ENCODE measurements at regions not wholly inside any gene's neighbourhood (a gene's known extent, or its start where the extent isn't known, plus 50 kb on each side); places are given as distances from the start of the nearest gene placed in this dataset.

DNA sequence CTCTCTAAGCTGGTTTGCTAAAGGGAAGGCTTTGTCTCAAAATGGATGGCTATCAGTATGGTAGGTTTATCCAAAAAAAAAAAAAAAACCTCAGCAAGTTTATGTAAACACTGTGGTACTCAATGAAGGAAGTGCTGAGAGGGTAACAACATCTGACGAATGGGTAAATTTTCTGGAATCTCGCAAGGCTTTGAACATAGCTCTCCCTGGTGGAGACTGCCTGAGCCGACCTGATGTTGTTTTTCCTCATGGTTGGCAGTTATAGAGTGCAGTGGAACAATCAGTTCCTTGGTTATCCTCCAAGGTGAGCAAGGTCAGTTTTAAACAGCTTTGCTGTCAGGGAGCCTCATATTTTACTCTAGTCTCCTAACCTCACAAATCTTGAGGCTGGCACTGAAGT, 94.6 kb downstream of the ZPLD1 start:
- Mint-ChIP-seq H3K9me3 (ENCODE audit: unreplicated experiment) (no peaks in the 10 kb centered on the region), H3K27me3 (ENCODE audit: insufficient read depth, unreplicated experiment) (no peaks in the 10 kb centered on the region), H3K27ac (ENCODE audit: low read depth, unreplicated experiment) (no peak overlapping the region), H3K4me1 (ENCODE audit: insufficient read depth, unreplicated experiment) (peaks cover 13% of the 10 kb centered on the region), H3K36me3 (ENCODE audit: insufficient read depth, unreplicated experiment) (no peaks in the 10 kb centered on the region), H3K4me3 (ENCODE audit: unreplicated experiment) (no peak overlapping the region)
- ChIA-PET POLR2A (interaction anchor here (1.5 kb wide), 1 partner anchor 300 kb away, joined by 7 read pairs; no protein-coding TSS in a partner anchor), CTCF (interaction anchor here (0.6 to 19.7 kb wide), 20 partner anchors 12 to 727 kb away, joined by 3 to 672 read pairs (median 4); no protein-coding TSS in a partner anchor)
- no TSS peak for BruUV-seq (replicated peaks)
- TF ChIP-seq, protein P1, sequence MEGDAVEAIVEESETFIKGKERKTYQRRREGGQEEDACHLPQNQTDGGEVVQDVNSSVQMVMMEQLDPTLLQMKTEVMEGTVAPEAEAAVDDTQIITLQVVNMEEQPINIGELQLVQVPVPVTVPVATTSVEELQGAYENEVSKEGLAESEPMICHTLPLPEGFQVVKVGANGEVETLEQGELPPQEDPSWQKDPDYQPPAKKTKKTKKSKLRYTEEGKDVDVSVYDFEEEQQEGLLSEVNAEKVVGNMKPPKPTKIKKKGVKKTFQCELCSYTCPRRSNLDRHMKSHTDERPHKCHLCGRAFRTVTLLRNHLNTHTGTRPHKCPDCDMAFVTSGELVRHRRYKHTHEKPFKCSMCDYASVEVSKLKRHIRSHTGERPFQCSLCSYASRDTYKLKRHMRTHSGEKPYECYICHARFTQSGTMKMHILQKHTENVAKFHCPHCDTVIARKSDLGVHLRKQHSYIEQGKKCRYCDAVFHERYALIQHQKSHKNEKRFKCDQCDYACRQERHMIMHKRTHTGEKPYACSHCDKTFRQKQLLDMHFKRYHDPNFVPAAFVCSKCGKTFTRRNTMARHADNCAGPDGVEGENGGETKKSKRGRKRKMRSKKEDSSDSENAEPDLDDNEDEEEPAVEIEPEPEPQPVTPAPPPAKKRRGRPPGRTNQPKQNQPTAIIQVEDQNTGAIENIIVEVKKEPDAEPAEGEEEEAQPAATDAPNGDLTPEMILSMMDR (IDR thresholded peaks at IDR 0.05; ENCODE audit: unreplicated experiment), result peak; percentile 25
- DNase-seq (ENCODE audit: unreplicated experiment), result peak; percentile 54
- intact Hi-C loops (cut with micrococcal nuclease), result loop anchor here (1.0 kb wide), 2 partner anchors 294 to 300 kb away; no protein-coding TSS in a partner anchor

DNA sequence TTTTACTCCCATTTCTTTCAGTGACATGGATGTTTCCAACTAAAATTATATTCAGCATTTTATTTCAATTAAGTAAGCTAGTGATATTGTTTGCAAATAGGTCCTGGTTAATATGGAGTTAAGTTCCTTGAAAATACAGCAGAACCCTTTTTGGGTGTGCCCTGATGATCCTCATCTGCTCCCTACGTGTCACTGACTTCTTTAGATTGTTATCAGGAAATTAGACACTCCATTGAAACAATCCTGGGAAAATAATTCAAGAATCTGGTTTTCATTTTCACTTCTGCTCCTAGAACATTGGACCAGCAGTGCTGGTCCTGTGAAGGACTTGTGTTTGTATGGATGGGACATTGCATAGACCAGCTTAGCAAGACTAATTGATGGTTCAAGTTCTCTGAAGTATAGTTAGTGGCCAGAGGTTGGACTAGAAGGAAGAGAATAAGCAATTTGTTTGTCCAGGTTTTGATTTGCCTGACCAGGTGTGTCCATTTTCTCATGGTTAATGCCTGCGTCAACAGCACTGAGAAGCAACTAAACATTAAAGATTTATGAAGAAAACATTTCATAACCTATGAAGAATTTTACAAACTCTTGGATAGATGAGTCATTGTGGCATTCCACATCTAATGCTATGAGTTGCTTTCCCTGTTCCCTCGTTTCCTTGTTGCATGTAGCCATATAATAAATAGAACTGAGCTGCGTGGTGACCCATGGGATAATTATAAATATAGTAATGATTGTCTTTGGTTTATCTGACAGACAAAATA, 95.8 kb downstream of the ZPLD1 start:
- peaks cover 13% of the 10 kb centered on the region for H3K4me1 Mint-ChIP-seq (ENCODE audit: insufficient read depth, unreplicated experiment)
- ChIA-PET CTCF (interaction anchor here (1.1 to 19.7 kb wide), 8 partner anchors 20 to 719 kb away, joined by 3 to 672 read pairs (median 6); no protein-coding TSS in a partner anchor), POLR2A (interaction anchor here (0.6 kb wide), 2 partner anchors 240 to 700 kb away, joined by 3 read pairs; no protein-coding TSS in a partner anchor)
- H3K27me3 Mint-ChIP-seq (ENCODE audit: insufficient read depth, unreplicated experiment), result no peaks in the 10 kb centered on the region
- H3K9me3 Mint-ChIP-seq (ENCODE audit: unreplicated experiment), result no peaks in the 10 kb centered on the region
- no TSS peak for BruUV-seq (replicated peaks)
- TF ChIP-seq, protein P1 (IDR thresholded peaks at IDR 0.05; ENCODE audit: unreplicated experiment), result no peak
- no peaks in the 10 kb centered on the region for H3K36me3 Mint-ChIP-seq (ENCODE audit: insufficient read depth, unreplicated experiment)
- intact Hi-C loops (cut with micrococcal nuclease), result loop anchor here (10.0 kb wide), 1 partner anchor 176 kb away; no protein-coding TSS in a partner anchor
- no peak overlapping the region for H3K4me3 Mint-ChIP-seq (ENCODE audit: unreplicated experiment)
- peak; percentile 59 for DNase-seq (ENCODE audit: unreplicated experiment)
- peak overlapping the region; percentile 63 for H3K27ac Mint-ChIP-seq (ENCODE audit: low read depth, unreplicated experiment)

DNA sequence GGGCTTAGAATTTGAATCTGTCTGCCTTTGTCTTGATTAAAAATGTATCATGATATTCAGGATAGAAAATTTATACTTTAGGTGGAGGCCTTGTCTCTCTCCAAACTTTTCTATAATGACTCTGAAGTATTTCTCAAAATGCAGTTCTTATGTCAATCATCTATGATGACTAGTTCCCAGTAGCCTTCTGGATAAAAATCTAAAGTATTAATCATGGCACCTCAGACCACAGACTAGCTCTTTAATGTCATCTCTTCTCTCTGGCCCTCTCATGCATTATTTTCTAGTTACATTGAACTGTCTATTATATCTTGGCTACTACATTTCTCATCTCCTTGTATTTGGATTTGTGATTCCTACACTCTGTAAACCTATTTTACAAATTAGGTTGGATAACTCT, 96.9 kb downstream of the ZPLD1 start:
- H3K4me3 Mint-ChIP-seq (ENCODE audit: unreplicated experiment), result no peak overlapping the region
- H3K27me3 Mint-ChIP-seq (ENCODE audit: insufficient read depth, unreplicated experiment), result no peaks in the 10 kb centered on the region
- no TSS peak for BruUV-seq (replicated peaks)
- no peak for DNase-seq (ENCODE audit: unreplicated experiment)
- H3K27ac Mint-ChIP-seq (ENCODE audit: low read depth, unreplicated experiment), result no peak overlapping the region
- TF ChIP-seq, protein P1 (IDR thresholded peaks at IDR 0.05; ENCODE audit: unreplicated experiment), result no peak
- intact Hi-C loops (cut with micrococcal nuclease), result loop anchor here (10.0 kb wide), 1 partner anchor 177 kb away; no protein-coding TSS in a partner anchor
- ChIA-PET CTCF (interaction anchor here (5.0 to 19.7 kb wide), 2 partner anchors 298 to 307 kb away, joined by 32 to 672 read pairs; no protein-coding TSS in a partner anchor), POLR2A (no interaction called here)
- no peaks in the 10 kb centered on the region for H3K36me3 Mint-ChIP-seq (ENCODE audit: insufficient read depth, unreplicated experiment)
- H3K9me3 Mint-ChIP-seq (ENCODE audit: unreplicated experiment), result no peaks in the 10 kb centered on the region
- H3K4me1 Mint-ChIP-seq (ENCODE audit: insufficient read depth, unreplicated experiment), result peaks cover 18% of the 10 kb centered on the region

DNA sequence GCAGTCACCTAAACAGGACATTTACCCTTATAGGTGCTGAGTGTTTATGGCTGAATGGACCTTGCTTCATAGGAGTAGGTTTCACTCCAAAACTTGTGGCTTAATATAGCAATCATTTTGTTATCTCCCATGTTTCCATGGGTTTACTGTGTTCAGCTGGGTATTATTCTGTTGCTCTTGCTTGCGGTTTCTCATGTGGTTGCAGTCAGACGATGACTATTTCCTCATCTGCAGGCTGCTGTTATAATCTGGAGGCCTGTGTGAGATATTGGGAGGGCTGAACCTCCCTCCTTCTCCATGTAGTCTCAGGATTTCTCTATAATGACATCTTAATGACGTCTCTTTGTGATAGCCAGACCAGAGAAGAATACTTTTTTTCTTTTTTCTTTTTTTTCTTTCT, 98.1 kb downstream of the ZPLD1 start:
- Mint-ChIP-seq H3K36me3 (ENCODE audit: insufficient read depth, unreplicated experiment) (no peaks in the 10 kb centered on the region), H3K9me3 (ENCODE audit: unreplicated experiment) (no peaks in the 10 kb centered on the region), H3K27ac (ENCODE audit: low read depth, unreplicated experiment) (no peak overlapping the region), H3K4me3 (ENCODE audit: unreplicated experiment) (no peak overlapping the region), H3K27me3 (ENCODE audit: insufficient read depth, unreplicated experiment) (no peaks in the 10 kb centered on the region), H3K4me1 (ENCODE audit: insufficient read depth, unreplicated experiment) (peaks cover 24% of the 10 kb centered on the region)
- CTCF ChIA-PET, result interaction anchor here (0.8 to 19.7 kb wide), 2 partner anchors 299 to 308 kb away, joined by 4 to 672 read pairs; no protein-coding TSS in a partner anchor
- DNase-seq (ENCODE audit: unreplicated experiment), result no peak
- POLR2A ChIA-PET, result no interaction called here
- TF ChIP-seq, protein P1 (IDR thresholded peaks at IDR 0.05; ENCODE audit: unreplicated experiment), result no peak
- intact Hi-C loops (cut with micrococcal nuclease), result loop anchor here (10.0 kb wide), 1 partner anchor 178 kb away; no protein-coding TSS in a partner anchor
- no TSS peak for BruUV-seq (replicated peaks)
